HCT116 (cell line): ENCODE measurements at regions not wholly inside any gene's neighbourhood (a gene's known extent, or its start where the extent isn't known, plus 50 kb on each side); places are given as distances from the start of the nearest gene placed in this dataset.

ENCODE experiments used
- ATAC-seq: fragments of 200-7000 bp; cut with Tn5 transposase; 2 replicates; pipeline ENCODE4 v1.9.1; 2020; ENCODE audit warnings: mild to moderate bottlenecking, moderate library complexity
- BruUV-seq: library from RNA; stranded (reverse); fragments of 400-500 nt; replicated peaks from 2 replicates; lab custom pipeline; 2021; lab: Mats Ljungman, UMichigan
- CTCF ChIA-PET: fragments of 300-600 bp; sonication (Branson Sonifier 250); formaldehyde crosslinking; loops from one replicate; lab custom pipeline; 2021; ENCODE audit warnings: antibody characterized with exemption; lab: Charles Lee
- POLR2A ChIA-PET: fragments of 300-600, 350-600 bp; sonication (Branson Sonifier 250); formaldehyde crosslinking; loops from one replicate; lab custom pipeline; 2021; ENCODE audit warnings: antibody characterized with exemption; lab: Charles Lee
- RAD21 ChIA-PET, 2 experiments: fragments of 300-600 bp; sonication (Branson Sonifier 250); formaldehyde crosslinking; loops; one replicate each; lab custom pipeline; 2023; ENCODE audit warnings: low total read pairs in 2 of 2; ENCODE audit not compliant: uncharacterized antibody in 2 of 2, unreplicated experiment in 2 of 2, low non-redundant PET in 1 of 2; lab: Charles Lee
- DNase-seq: peaks from one replicate; pipeline ENCODE4 v3.0.0-alpha.2; 2010; ENCODE audit warnings: low read depth, low spot score
- H2AFZ ChIP-seq: fragments of 200-600 bp; shearing (Covaris generic), sonication (generic); 2 replicates; pipeline ENCODE4 v1.6.1; 2017; ENCODE audit warnings: low read depth, mixed run types, mixed read lengths, antibody characterized with exemption, low read length; ENCODE audit not compliant: poor library complexity, severe bottlenecking
- H3K27ac ChIP-seq: 2 replicates; pipeline ENCODE4 v1.5.1; 2012; ENCODE audit warnings: low read depth, low read length
- H3K27me3 ChIP-seq: fragments of 200-600 bp; sonication (generic); 2 replicates; pipeline ENCODE4 v1.6.1; 2016; ENCODE audit warnings: mixed run types, low read length, mixed read lengths; ENCODE audit not compliant: insufficient read depth
- H3K36me3 ChIP-seq, 2 experiments: fragments of 200-500 bp in 1 of 2; fragments of 200-600 bp in 1 of 2; sonication (Bioruptor generic) in 1 of 2; sonication (generic) in 1 of 2; 2 replicates each; pipeline versions ENCODE4 v1.5.1 to v1.6.1; 2014 to 2016; ENCODE audit warnings: low read length in 2 of 2, inconsistent platforms in 1 of 2, mixed read lengths in 1 of 2, mixed run types in 1 of 2; ENCODE audit not compliant: insufficient read depth in 2 of 2, control insufficient read depth in 1 of 2
- H3K4me1 ChIP-seq, 2 experiments: fragments of 200-600 bp in 1 of 2; sonication (generic) in 1 of 2; 2 replicates each; pipeline versions ENCODE4 v1.5.1 to v1.6.1; 2012 to 2017; ENCODE audit warnings: low read length in 2 of 2, inconsistent platforms in 1 of 2, mild to moderate bottlenecking in 1 of 2, mixed read lengths in 1 of 2, mixed run types in 1 of 2, moderate library complexity in 1 of 2; ENCODE audit not compliant: insufficient read depth in 2 of 2, control insufficient read depth in 1 of 2
- H3K4me2 ChIP-seq: fragments of 200-600 bp; sonication (generic); 2 replicates; pipeline ENCODE4 v1.6.1; 2017; ENCODE audit warnings: mixed run types, low read length, mixed read lengths
- H3K4me3 ChIP-seq, 2 experiments: fragments of 200-600 bp in 1 of 2; sonication (generic) in 1 of 2; replicated peaks in 1 of 2; 2 replicates each; pipeline ENCODE4 v1.5.1; 2011 to 2016; ENCODE audit warnings: low read length in 2 of 2, control low read depth in 1 of 2, low read depth in 1 of 2, mild to moderate bottlenecking in 1 of 2, mixed read lengths in 1 of 2, mixed run types in 1 of 2
- H3K79me2 ChIP-seq: fragments of 200-600 bp; sonication (generic); 2 replicates; pipeline ENCODE4 v1.6.1; 2017; ENCODE audit warnings: mild to moderate bottlenecking, mixed run types, low read length, moderate library complexity, mixed read lengths; ENCODE audit not compliant: insufficient read depth
- H3K9ac ChIP-seq: fragments of 200-600 bp; sonication (generic); 2 replicates; pipeline ENCODE4 v1.6.1; 2016; ENCODE audit warnings: low read length, mixed read lengths
- H3K9me2 ChIP-seq: fragments of 200-600 bp; sonication (generic), shearing (Covaris generic); 2 replicates; pipeline ENCODE4 v1.6.1; 2017; ENCODE audit warnings: mixed run types, mild to moderate bottlenecking, moderate library complexity; ENCODE audit not compliant: insufficient read depth
- H3K9me3 ChIP-seq, 2 experiments: fragments of 200-500 bp in 1 of 2; fragments of 200-600 bp in 1 of 2; sonication (Bioruptor generic) in 1 of 2; sonication (generic) in 1 of 2; 2 replicates each; pipeline ENCODE4 v1.6.1; 2014 to 2017; ENCODE audit warnings: low read length in 2 of 2, mixed read lengths in 2 of 2, inconsistent platforms in 1 of 2, low read depth in 1 of 2, mild to moderate bottlenecking in 1 of 2, mixed run types in 1 of 2, moderate library complexity in 1 of 2; ENCODE audit not compliant: control insufficient read depth in 1 of 2, insufficient read depth in 1 of 2
- H4K20me1 ChIP-seq: fragments of 200-600 bp; sonication (generic), shearing (Covaris generic); 2 replicates; pipeline ENCODE4 v1.6.1; 2017; ENCODE audit warnings: mixed run types, mild to moderate bottlenecking, moderate library complexity; ENCODE audit not compliant: insufficient read depth
- EZH2 ChIP-seq: fragments of 200-600 bp; sonication (generic); IDR thresholded peaks from 2 replicates; pipeline ENCODE4 v1.6.1; 2017; ENCODE audit warnings: antibody characterized with exemption, mixed run types
- EZH2phosphoT487 ChIP-seq: fragments of 200-600 bp; IDR thresholded peaks from 2 replicates; pipeline ENCODE4 v1.6.1; 2018; ENCODE audit warnings: antibody characterized with exemption, borderline replicate concordance
- FOSL1 ChIP-seq: IDR thresholded peaks from 2 replicates; pipeline ENCODE4 v1.6.1; 2012; ENCODE audit warnings: low read depth
- JUND ChIP-seq: IDR thresholded peaks from 2 replicates; pipeline ENCODE4 v1.6.1; 2012
- MAX ChIP-seq: IDR thresholded peaks from 2 replicates; pipeline ENCODE4 v1.6.1; 2012
- SP1 ChIP-seq: IDR thresholded peaks from 2 replicates; pipeline ENCODE4 v1.6.1; 2012; ENCODE audit warnings: low read depth
- YY1 ChIP-seq: IDR thresholded peaks from 2 replicates; pipeline ENCODE4 v1.6.1; 2011; ENCODE audit warnings: low read length, low read depth, moderate library complexity, mild to moderate bottlenecking; ENCODE audit not compliant: insufficient replicate concordance; ENCODE audit errors: extremely low read depth
- ZBTB33 ChIP-seq: IDR thresholded peaks from 2 replicates; pipeline ENCODE4 v1.6.1; 2011; ENCODE audit warnings: mild to moderate bottlenecking, low read length, moderate library complexity; ENCODE audit not compliant: insufficient replicate concordance; ENCODE audit errors: extremely low read depth
- intact Hi-C: fragments of 100-400 bp; cut with micrococcal nuclease; formaldehyde crosslinking; loops from 2 replicates; pipeline ENCODE4 v1.10.0; 2022
- TF ChIP-seq, protein P1 (sequence below), 3 experiments: fragments of 200-600 bp in 1 of 3; sonication (generic) in 1 of 3; IDR thresholded peaks in 2 of 3; conservative IDR thresholded peaks in 1 of 3; 2 replicates each; pipeline ENCODE4 v1.5.1; 2012 to 2017; ENCODE audit warnings: low read depth in 2 of 3, low read length in 2 of 3, antibody characterized with exemption in 1 of 3, borderline replicate concordance in 1 of 3, control low read depth in 1 of 3, mild to moderate bottlenecking in 1 of 3, mixed read lengths in 1 of 3, mixed run types in 1 of 3, moderate library complexity in 1 of 3; ENCODE audit not compliant: insufficient read depth in 1 of 3

DNA sequence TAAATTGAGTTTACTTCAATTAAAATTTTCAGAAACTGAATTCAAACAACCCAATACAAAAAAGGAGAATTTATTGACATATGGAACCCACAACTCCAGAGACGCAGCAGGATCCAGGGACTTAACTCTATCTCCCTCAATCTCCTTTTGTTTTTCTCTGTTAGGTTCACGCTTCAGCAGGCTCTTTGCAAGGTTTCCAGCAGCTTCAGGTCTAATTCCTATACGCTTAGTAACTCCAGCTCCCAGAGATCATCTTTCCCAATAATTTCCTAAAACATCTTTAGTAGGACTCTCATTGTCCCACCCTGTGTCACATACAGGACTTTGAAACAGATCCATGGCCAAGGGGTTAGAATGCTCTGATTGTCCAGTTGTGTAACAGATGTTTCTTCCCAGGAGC is 175.2 kb downstream of the RMST start:
- no peak overlapping the region for H3K9ac ChIP-seq
- no peak overlapping the region for H3K27ac ChIP-seq
- H4K20me1 ChIP-seq = no peaks in the 10 kb centered on the region
- H3K4me3 ChIP-seq = no peak overlapping the region
- no peak overlapping the region for H3K4me2 ChIP-seq
- no peaks in the 10 kb centered on the region for H3K36me3 ChIP-seq
- ChIA-PET POLR2A (no interaction called here), RAD21 (no interaction called here), CTCF (no interaction called here)
- DNase-seq = no peak
- no peaks in the 10 kb centered on the region for H3K79me2 ChIP-seq
- H2AFZ ChIP-seq = no peak overlapping the region
- H3K4me1 ChIP-seq = no peaks in the 10 kb centered on the region
- intact Hi-C loops = no loop called here
- ATAC-seq = no peak
- TF ChIP-seq FOSL1 = no peak
- TF ChIP-seq ZBTB33 = no peak
- no peak for TF ChIP-seq YY1
- H3K27me3 ChIP-seq = no peaks in the 10 kb centered on the region
- no TSS peak for BruUV-seq
- H3K9me2 ChIP-seq = no peaks in the 10 kb centered on the region
- 0 out of 4 replicates have a peak, but pooled peaks cover 0 to 3% of the 10 kb centered on the region in 2 experiments for H3K9me3 ChIP-seq

DNA sequence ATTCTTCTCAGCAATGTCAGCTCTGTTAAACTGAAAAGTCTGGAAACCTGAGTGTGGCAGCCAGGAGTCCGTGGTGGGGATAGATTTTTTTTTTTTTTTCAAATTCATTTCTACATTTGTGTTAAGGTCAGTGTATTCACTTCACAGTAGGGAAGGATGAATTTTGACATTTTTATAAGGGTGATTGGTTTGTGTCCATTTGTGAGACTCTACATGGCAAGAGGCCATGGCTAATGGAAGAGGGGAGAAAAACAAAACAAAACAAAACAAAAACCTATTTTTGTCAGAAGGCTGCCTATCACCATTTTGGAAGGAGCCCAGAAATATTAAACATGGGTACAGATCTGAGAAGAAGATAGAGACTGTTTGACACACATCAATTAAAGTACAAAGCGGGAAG is 176.1 kb downstream of the RMST start:
- Histone ChIP-seq H3K9ac (no peak overlapping the region), H3K4me2 (no peak overlapping the region), H3K79me2 (no peaks in the 10 kb centered on the region), H3K4me1 (no peaks in the 10 kb centered on the region), H3K27me3 (no peaks in the 10 kb centered on the region), H4K20me1 (no peaks in the 10 kb centered on the region), H3K4me3 (no peak overlapping the region), H3K9me3 (0 out of 4 replicates have a peak, but pooled peaks cover 0 to 3% of the 10 kb centered on the region in 2 experiments), H3K27ac (no peak overlapping the region), H3K9me2 (no peaks in the 10 kb centered on the region), H3K36me3 (no peaks in the 10 kb centered on the region), H2AFZ (no peak overlapping the region)
- ATAC-seq (no peak), DNase-seq (no peak)
- POLR2A ChIA-PET = no interaction called here
- RAD21 ChIA-PET = no interaction called here
- intact Hi-C loops = no loop called here
- TF ChIP-seq EZH2phosphoT487 = no peak
- no peak for TF ChIP-seq ZBTB33
- no peak for TF ChIP-seq FOSL1
- TF ChIP-seq, protein P1, sequence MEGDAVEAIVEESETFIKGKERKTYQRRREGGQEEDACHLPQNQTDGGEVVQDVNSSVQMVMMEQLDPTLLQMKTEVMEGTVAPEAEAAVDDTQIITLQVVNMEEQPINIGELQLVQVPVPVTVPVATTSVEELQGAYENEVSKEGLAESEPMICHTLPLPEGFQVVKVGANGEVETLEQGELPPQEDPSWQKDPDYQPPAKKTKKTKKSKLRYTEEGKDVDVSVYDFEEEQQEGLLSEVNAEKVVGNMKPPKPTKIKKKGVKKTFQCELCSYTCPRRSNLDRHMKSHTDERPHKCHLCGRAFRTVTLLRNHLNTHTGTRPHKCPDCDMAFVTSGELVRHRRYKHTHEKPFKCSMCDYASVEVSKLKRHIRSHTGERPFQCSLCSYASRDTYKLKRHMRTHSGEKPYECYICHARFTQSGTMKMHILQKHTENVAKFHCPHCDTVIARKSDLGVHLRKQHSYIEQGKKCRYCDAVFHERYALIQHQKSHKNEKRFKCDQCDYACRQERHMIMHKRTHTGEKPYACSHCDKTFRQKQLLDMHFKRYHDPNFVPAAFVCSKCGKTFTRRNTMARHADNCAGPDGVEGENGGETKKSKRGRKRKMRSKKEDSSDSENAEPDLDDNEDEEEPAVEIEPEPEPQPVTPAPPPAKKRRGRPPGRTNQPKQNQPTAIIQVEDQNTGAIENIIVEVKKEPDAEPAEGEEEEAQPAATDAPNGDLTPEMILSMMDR (IDR thresholded peaks at IDR 0.05 in 2 of 3, conservative IDR thresholded peaks at IDR 0.05 in 1 of 3; ENCODE audit: borderline replicate concordance in 1 of 3, insufficient read depth in 1 of 3, low read depth in 2 of 3, low read length in 2 of 3) = no peak
- no peak for TF ChIP-seq SP1
- no peak for TF ChIP-seq EZH2
- TF ChIP-seq JUND = no peak
- no peak for TF ChIP-seq MAX
- CTCF ChIA-PET = no interaction called here
- no TSS peak for BruUV-seq
